IMR-90 (cell line): ENCODE measurements at regions not wholly inside any gene's neighbourhood (a gene's known extent, or its start where the extent isn't known, plus 50 kb on each side); places are given as distances from the start of the nearest gene placed in this dataset.

Source experiments
- ATAC-seq: fragments of 200-7000 bp; cut with Tn5 transposase; 2 replicates; pipeline ENCODE4 v1.9.1; 2020; ENCODE audit warnings: low read depth, mild to moderate bottlenecking, moderate library complexity
- BruUV-seq: library from RNA; stranded (reverse); fragments of 400-500 nt; replicated peaks from 2 replicates; lab custom pipeline; 2021; lab: Mats Ljungman, UMichigan
- CTCF ChIA-PET: fragments of 300-600 bp; formaldehyde crosslinking; extraction: SDS; loops from one replicate; lab custom pipeline; 2021; ENCODE audit warnings: antibody characterized with exemption; lab: Yijun Ruan, JAX
- POLR2A ChIA-PET: fragments of 300-600 bp; sonication (Branson Sonifier 250); formaldehyde crosslinking; loops from one replicate; lab custom pipeline; 2022; ENCODE audit warnings: antibody characterized with exemption; ENCODE audit not compliant: unreplicated experiment; lab: Charles Lee
- DNase-seq: peaks from one replicate; pipeline ENCODE4 v3.0.0; 2013
- H2AFZ ChIP-seq: replicated peaks from 2 replicates; pipeline ENCODE3; 2013; ENCODE audit warnings: low read length, mild to moderate bottlenecking; ENCODE audit not compliant: poor library complexity
- H2AK5ac ChIP-seq: 2 replicates; pipeline ENCODE4 v1.6.1; 2013; ENCODE audit warnings: low read depth, low read length, inconsistent platforms
- H2AK9ac ChIP-seq: replicated peaks from 2 replicates; pipeline ENCODE3; 2013; ENCODE audit warnings: mild to moderate bottlenecking, low read depth, low read length, moderate library complexity; ENCODE audit not compliant: poor library complexity
- H2BK120ac ChIP-seq: 2 replicates; pipeline ENCODE4 v1.6.1; 2013; ENCODE audit warnings: low read depth, low read length, inconsistent platforms
- H2BK15ac ChIP-seq: 3 replicates; pipeline ENCODE4 v1.6.1; 2013; ENCODE audit warnings: low read depth, low read length, inconsistent platforms
- H2BK20ac ChIP-seq: 2 replicates; pipeline ENCODE4 v1.6.1; 2013; ENCODE audit warnings: low read depth, mild to moderate bottlenecking, inconsistent platforms, low read length, moderate library complexity
- H2BK5ac ChIP-seq: 2 replicates; pipeline ENCODE4 v1.6.1; 2013; ENCODE audit warnings: mild to moderate bottlenecking, low read depth, low read length, inconsistent platforms; ENCODE audit not compliant: poor library complexity, severe bottlenecking
- H3K14ac ChIP-seq: replicated peaks from 2 replicates; pipeline ENCODE4 v1.6.1; 2013; ENCODE audit warnings: low read depth, low read length, inconsistent platforms
- H3K18ac ChIP-seq: 2 replicates; pipeline ENCODE4 v1.6.1; 2013; ENCODE audit warnings: low read depth, low read length, control low read depth
- H3K23ac ChIP-seq: 2 replicates; pipeline ENCODE4 v1.6.1; 2013; ENCODE audit warnings: low read depth, low read length, inconsistent platforms
- H3K27ac ChIP-seq: 2 replicates; pipeline ENCODE4 v1.5.1; 2013; ENCODE audit warnings: mild to moderate bottlenecking, control low read depth, low read length; ENCODE audit not compliant: insufficient read depth
- H3K27me3 ChIP-seq: 2 replicates; pipeline ENCODE4 v1.6.1; 2013; ENCODE audit warnings: low read length; ENCODE audit not compliant: control insufficient read depth, insufficient read depth
- H3K36me3 ChIP-seq: 2 replicates; pipeline ENCODE4 v1.6.1; 2013; ENCODE audit warnings: low read length, mixed read lengths; ENCODE audit not compliant: control insufficient read depth, insufficient read depth
- H3K4ac ChIP-seq: 2 replicates; pipeline ENCODE4 v1.6.1; 2013; ENCODE audit warnings: low read depth, low read length, inconsistent platforms
- H3K4me1 ChIP-seq: 2 replicates; pipeline ENCODE4 v1.6.1; 2013; ENCODE audit warnings: low read length, mixed read lengths; ENCODE audit not compliant: control insufficient read depth, insufficient read depth
- H3K4me2 ChIP-seq: 2 replicates; pipeline ENCODE4 v1.6.1; 2013; ENCODE audit warnings: low read depth, mild to moderate bottlenecking, control low read depth, low read length, moderate library complexity
- H3K4me3 ChIP-seq: 2 replicates; pipeline ENCODE4 v1.5.1; 2013; ENCODE audit warnings: low read depth, mild to moderate bottlenecking, control low read depth, low read length, moderate library complexity; ENCODE audit not compliant: insufficient read depth
- H3K56ac ChIP-seq: 2 replicates; pipeline ENCODE4 v1.6.1; 2013; ENCODE audit warnings: low read length, inconsistent platforms; ENCODE audit not compliant: insufficient read depth; ENCODE audit errors: extremely low read depth
- H3K79me1 ChIP-seq, 2 experiments: 2 replicates each; pipeline ENCODE4 v1.6.1; 2013; ENCODE audit warnings: low read length in 2 of 2, inconsistent platforms in 1 of 2, low read depth in 1 of 2
- H3K9ac ChIP-seq: 2 replicates; pipeline ENCODE4 v1.6.1; 2013; ENCODE audit warnings: low read depth, low read length, control low read depth
- H3K9me1 ChIP-seq: 2 replicates; pipeline ENCODE4 v1.6.1; 2013; ENCODE audit warnings: low read length, inconsistent platforms; ENCODE audit not compliant: insufficient read depth
- H3K9me3 ChIP-seq: 2 replicates; pipeline ENCODE4 v1.6.1; 2013; ENCODE audit warnings: low read length; ENCODE audit not compliant: control insufficient read depth, insufficient read depth
- H4K20me1 ChIP-seq: 2 replicates; pipeline ENCODE4 v1.6.1; 2013; ENCODE audit warnings: low read length, inconsistent platforms; ENCODE audit not compliant: insufficient read depth
- H4K5ac ChIP-seq: 2 replicates; pipeline ENCODE4 v1.6.1; 2013; ENCODE audit warnings: mild to moderate bottlenecking, low read depth, low read length, control low read depth
- H4K8ac ChIP-seq, 2 experiments: 2 replicates each; pipeline ENCODE4 v1.6.1; 2013; ENCODE audit warnings: low read depth in 2 of 2, low read length in 2 of 2, control low read depth in 1 of 2, inconsistent platforms in 1 of 2
- H4K91ac ChIP-seq: 2 replicates; pipeline ENCODE4 v1.6.1; 2013; ENCODE audit warnings: low read depth, low read length, inconsistent platforms; ENCODE audit not compliant: insufficient read depth
- CEBPB ChIP-seq: IDR thresholded peaks from 2 replicates; pipeline ENCODE4 v1.6.1; 2012; ENCODE audit warnings: low read depth, low read length, improper control_type of control experiment
- CHD1 ChIP-seq: IDR thresholded peaks from 2 replicates; pipeline ENCODE4 v1.6.1; 2012; ENCODE audit warnings: low read depth, low read length, improper control_type of control experiment
- POLR2A ChIP-seq: IDR thresholded peaks from 2 replicates; pipeline ENCODE4 v1.6.1; 2012; ENCODE audit warnings: mild to moderate bottlenecking, low read depth, low read length
- RAD21 ChIP-seq: IDR thresholded peaks from 2 replicates; pipeline ENCODE4 v1.6.1; 2012; ENCODE audit warnings: low read length, improper control_type of control experiment
- RCOR1 ChIP-seq: IDR thresholded peaks from 2 replicates; pipeline ENCODE4 v1.6.1; 2012; ENCODE audit warnings: mild to moderate bottlenecking, low read length, improper control_type of control experiment; ENCODE audit not compliant: insufficient replicate concordance
- WGBS, 2 experiments: methylation state at CpG; one replicate each; pipeline versions ENCODE4 v1.1.5 to v1.1.7; 2013; ENCODE audit warnings: missing lambda C conversion rate in 2 of 2; ENCODE audit not compliant: insufficient read length in 1 of 2; ENCODE audit errors: extremely low coverage in 2 of 2; 5-methylcytosine and 5-hydroxymethylcytosine counted together
- dilution Hi-C: fragments of 300-500 bp; cut with HindIII; formaldehyde crosslinking; loops from one replicate; pipeline ENCODE4 v1.14.3; 2018; ENCODE audit warnings: low sequenced_read_pairs; ENCODE audit not compliant: unreplicated experiment
- in situ Hi-C: fragments of 300-500 bp; cut with MboI; formaldehyde crosslinking; loops from 3 replicates; pipeline ENCODE4 v1.14.3; 2019; ENCODE audit warnings: low sequenced_read_pairs, inconsistent platforms, mixed read lengths
- intact Hi-C: fragments of 100-400 bp; cut with micrococcal nuclease; formaldehyde crosslinking; loops from 2 replicates; pipeline ENCODE4 v1.10.0; 2022
- TF ChIP-seq, protein P1 (sequence below): conservative IDR thresholded peaks from 2 replicates; pipeline ENCODE4 v1.5.1; 2012; ENCODE audit warnings: mild to moderate bottlenecking, low read depth, low read length, improper control_type of control experiment

DNA sequence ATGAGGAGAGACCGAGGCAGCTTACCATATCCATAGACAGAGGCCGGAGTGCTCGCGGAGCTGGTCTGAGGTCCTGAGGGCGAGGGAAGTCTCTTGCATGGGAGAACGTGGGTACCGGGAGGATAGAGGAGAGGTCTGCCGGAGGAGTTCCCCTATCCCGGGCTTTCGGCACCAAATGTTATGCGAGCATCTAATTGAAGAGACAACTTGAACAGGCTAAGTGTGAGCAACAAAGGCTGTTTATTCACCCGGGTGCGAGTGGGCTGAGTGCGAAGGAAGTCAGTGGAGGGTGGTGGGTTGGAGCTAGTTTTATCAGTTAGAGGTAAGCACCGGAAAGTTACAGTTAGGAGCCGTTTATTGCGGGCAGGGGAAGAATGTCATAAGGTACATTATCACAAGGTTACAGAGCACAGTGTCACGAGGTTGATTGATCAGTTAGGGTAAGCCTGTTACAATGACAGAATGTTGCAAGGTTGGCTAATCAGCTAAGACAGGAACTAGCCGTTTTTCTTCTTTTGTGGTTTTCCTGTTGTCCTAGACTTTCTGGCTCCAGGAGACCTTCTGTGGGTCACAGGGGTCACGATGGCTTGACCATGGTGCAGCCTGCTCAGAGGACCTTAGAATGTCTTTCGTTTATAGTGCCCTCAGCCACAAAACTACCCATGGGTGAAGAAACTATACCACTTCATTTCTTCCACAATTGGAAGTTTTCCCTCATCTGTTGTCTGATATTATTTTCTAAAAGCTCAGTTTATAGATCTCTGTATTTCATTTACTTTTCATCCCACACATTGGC is 746.0 kb upstream of the ADGRB3 start:
- Histone ChIP-seq H2AFZ (no peak overlapping the region), H3K56ac (no peak overlapping the region), H3K9me3 (peaks cover 14% of the 10 kb centered on the region), H4K8ac (no peak overlapping the region), H2AK9ac (no peak overlapping the region), H3K4me1 (no peaks in the 10 kb centered on the region), H2AK5ac (no peak overlapping the region), H3K27ac (no peak overlapping the region), H2BK20ac (no peak overlapping the region), H3K14ac (no peak overlapping the region), H4K5ac (no peak overlapping the region), H3K9ac (no peak overlapping the region), H4K20me1 (no peaks in the 10 kb centered on the region), H3K18ac (no peak overlapping the region), H3K27me3 (no peaks in the 10 kb centered on the region), H2BK120ac (no peak overlapping the region), H3K79me1 (no peaks in the 10 kb centered on the region), H3K4me2 (no peak overlapping the region), H3K9me1 (no peaks in the 10 kb centered on the region), H3K23ac (no peak overlapping the region), H3K4ac (no peak overlapping the region), H2BK15ac (no peak overlapping the region), H3K36me3 (no peaks in the 10 kb centered on the region), H2BK5ac (no peak overlapping the region), H3K4me3 (no peak overlapping the region), H4K91ac (no peak overlapping the region)
- in situ Hi-C loops (no loop called here), intact Hi-C loops (no loop called here), dilution Hi-C loops (no loop called here)
- no peak for ATAC-seq
- BruUV-seq = no TSS peak
- CTCF ChIA-PET = no interaction called here
- TF ChIP-seq POLR2A (no peak), CHD1 (no peak), CEBPB (no peak), RCOR1 (no peak), RAD21 (no peak)
- TF ChIP-seq, protein P1, sequence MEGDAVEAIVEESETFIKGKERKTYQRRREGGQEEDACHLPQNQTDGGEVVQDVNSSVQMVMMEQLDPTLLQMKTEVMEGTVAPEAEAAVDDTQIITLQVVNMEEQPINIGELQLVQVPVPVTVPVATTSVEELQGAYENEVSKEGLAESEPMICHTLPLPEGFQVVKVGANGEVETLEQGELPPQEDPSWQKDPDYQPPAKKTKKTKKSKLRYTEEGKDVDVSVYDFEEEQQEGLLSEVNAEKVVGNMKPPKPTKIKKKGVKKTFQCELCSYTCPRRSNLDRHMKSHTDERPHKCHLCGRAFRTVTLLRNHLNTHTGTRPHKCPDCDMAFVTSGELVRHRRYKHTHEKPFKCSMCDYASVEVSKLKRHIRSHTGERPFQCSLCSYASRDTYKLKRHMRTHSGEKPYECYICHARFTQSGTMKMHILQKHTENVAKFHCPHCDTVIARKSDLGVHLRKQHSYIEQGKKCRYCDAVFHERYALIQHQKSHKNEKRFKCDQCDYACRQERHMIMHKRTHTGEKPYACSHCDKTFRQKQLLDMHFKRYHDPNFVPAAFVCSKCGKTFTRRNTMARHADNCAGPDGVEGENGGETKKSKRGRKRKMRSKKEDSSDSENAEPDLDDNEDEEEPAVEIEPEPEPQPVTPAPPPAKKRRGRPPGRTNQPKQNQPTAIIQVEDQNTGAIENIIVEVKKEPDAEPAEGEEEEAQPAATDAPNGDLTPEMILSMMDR = no peak
- 75% methylated on average over 8 of the region's 21 CpGs; no CpG with 5 or more reads in 1 of the 2 experiments for WGBS, 2 experiments
- DNase-seq = no peak
- POLR2A ChIA-PET = no interaction called here
